CD4-positive, alpha-beta memory T cell (primary cell): ENCODE measurements at regions not wholly inside any gene's neighbourhood (a gene's known extent, or its start where the extent isn't known, plus 50 kb on each side); places are given as distances from the start of the nearest gene placed in this dataset.

Experiments
- CTCF ChIA-PET: fragments of 350-600 bp; sonication (Branson Sonifier 250); formaldehyde crosslinking; loops from one replicate; lab custom pipeline; 2021; ENCODE audit warnings: inconsistent platforms; ENCODE audit not compliant: partially characterized antibody; lab: Charles Lee
- POLR2A ChIA-PET: fragments of 350-600 bp; sonication (Branson Sonifier 250); formaldehyde crosslinking; loops from one replicate; lab custom pipeline; 2021; ENCODE audit not compliant: partially characterized antibody; lab: Charles Lee
- DNase-seq, 5 donors: peaks; one replicate each; pipeline versions ENCODE4 v3.0.0 to v3.0.0-alpha.2; 2020 to 2022; ENCODE audit warnings: mixed read lengths in 1 of 5
- H3K27ac ChIP-seq: one replicate; pipeline ENCODE4 v1.7.0; 2013; ENCODE audit warnings: low read depth, low read length
- H3K27me3 ChIP-seq: 2 replicates; pipeline ENCODE4 v1.7.0; 2013; ENCODE audit warnings: mild to moderate bottlenecking, low read length, moderate library complexity; ENCODE audit not compliant: insufficient read depth
- H3K36me3 ChIP-seq: 2 replicates; pipeline ENCODE4 v1.7.0; 2013; ENCODE audit warnings: mild to moderate bottlenecking, low read length, moderate library complexity; ENCODE audit not compliant: insufficient read depth
- H3K4me1 ChIP-seq: 2 replicates; pipeline ENCODE4 v1.7.0; 2013; ENCODE audit warnings: mild to moderate bottlenecking, low read length, moderate library complexity; ENCODE audit not compliant: insufficient read depth
- H3K4me3 ChIP-seq, 2 donors: one replicate each; pipeline ENCODE4 v1.7.0; 2013; ENCODE audit warnings: low read length in 2 of 2, mild to moderate bottlenecking in 1 of 2
- H3K9me3 ChIP-seq, 2 donors: one replicate each; pipeline ENCODE4 v1.7.0; 2013; ENCODE audit warnings: low read length in 2 of 2, control low read depth in 1 of 2; ENCODE audit not compliant: control insufficient read depth in 1 of 2
- H3K27ac Mint-ChIP-seq, 7 donors: one replicate each; pipeline ENCODE4 v1.8.0; 2020 to 2021; ENCODE audit warnings: mixed read lengths in 7 of 7, mild to moderate bottlenecking in 6 of 7, inconsistent platforms in 3 of 7, moderate library complexity in 3 of 7
- H3K27me3 Mint-ChIP-seq, 2 donors: one replicate each; pipeline ENCODE4 v1.8.0; 2020 to 2021; ENCODE audit warnings: mixed read lengths in 2 of 2
- H3K36me3 Mint-ChIP-seq, 2 donors: one replicate each; pipeline ENCODE4 v1.8.0; 2020 to 2021; ENCODE audit warnings: mixed read lengths in 2 of 2, inconsistent platforms in 1 of 2, mild to moderate bottlenecking in 1 of 2
- H3K4me1 Mint-ChIP-seq, 4 donors: one replicate each; pipeline ENCODE4 v1.8.0; 2020 to 2021; ENCODE audit warnings: mixed read lengths in 4 of 4, mild to moderate bottlenecking in 1 of 4
- H3K4me3 Mint-ChIP-seq, 8 donors: one replicate each; pipeline ENCODE4 v1.8.0; 2020 to 2021; ENCODE audit warnings: mixed read lengths in 8 of 8, mild to moderate bottlenecking in 7 of 8, moderate library complexity in 6 of 8, inconsistent platforms in 3 of 8
- H3K9me3 Mint-ChIP-seq, 8 donors: one replicate each; pipeline ENCODE4 v1.8.0; 2020 to 2021; ENCODE audit warnings: mixed read lengths in 8 of 8, mild to moderate bottlenecking in 5 of 8, inconsistent platforms in 3 of 8, moderate library complexity in 1 of 8
- intact Hi-C: fragments of 100-400 bp; cut with micrococcal nuclease; formaldehyde crosslinking; loops from one replicate; pipeline ENCODE4 v1.15.1; 2023

- intact Hi-C loops: no loop called here
- H3K4me3 Mint-ChIP-seq: no peak overlapping the region
Measured at GRCh38 chr2:138831154-138831553, 51.0 kb upstream of the NXPH2 start.

GRCh38 chr2:138830547-138830946, 50.4 kb upstream of the NXPH2 start:
- no peaks in the 10 kb centered on the region for H3K4me1 ChIP-seq
- H3K4me3 ChIP-seq: no peak overlapping the region
- Mint-ChIP-seq H3K4me1 (no peaks in the 10 kb centered on the region), H3K4me3 (no peak overlapping the region), H3K9me3 (no peaks in the 10 kb centered on the region), H3K27me3 (peaks cover 2 to 7% of the 10 kb centered on the region in 2 donors), H3K36me3 (no peaks in the 10 kb centered on the region), H3K27ac (no peak overlapping the region)
- no peaks in the 10 kb centered on the region for H3K9me3 ChIP-seq
- intact Hi-C loops: no loop called here
- H3K36me3 ChIP-seq: no peaks in the 10 kb centered on the region
- no peaks in the 10 kb centered on the region for H3K27me3 ChIP-seq
- no peak for DNase-seq
- CTCF ChIA-PET: interaction anchor here (1.1 kb wide), 1 partner anchor 16 kb away, joined by 3 read pairs; no protein-coding TSS in a partner anchor
- POLR2A ChIA-PET: no interaction called here
- H3K27ac ChIP-seq: no peak overlapping the region

More at GRCh38 chr2:138831154-138831553, 51.0 kb upstream of the NXPH2 start:
- Histone ChIP-seq H3K4me1 (no peaks in the 10 kb centered on the region), H3K36me3 (no peaks in the 10 kb centered on the region), H3K4me3 (no peak overlapping the region), H3K9me3 (no peaks in the 10 kb centered on the region), H3K27ac (no peak overlapping the region), H3K27me3 (no peaks in the 10 kb centered on the region)
- POLR2A ChIA-PET: no interaction called here
- no peaks in the 10 kb centered on the region for H3K36me3 Mint-ChIP-seq
- H3K27me3 Mint-ChIP-seq: peaks cover 2 to 7% of the 10 kb centered on the region in 2 donors
- H3K9me3 Mint-ChIP-seq: no peaks in the 10 kb centered on the region
- H3K27ac Mint-ChIP-seq: no peak overlapping the region
- no peak for DNase-seq
- CTCF ChIA-PET: no interaction called here
- no peaks in the 10 kb centered on the region for H3K4me1 Mint-ChIP-seq
